ENCODE measurements at regions not wholly inside any gene's neighbourhood (a gene's known extent, or its start where the extent isn't known, plus 50 kb on each side); places are given as distances from the start of the nearest gene placed in this dataset.

- Histone ChIP-seq H3K79me2 (ENCODE audit: insufficient read depth, low read length) (no peaks in the 10 kb centered on the region), H4K20me1 (ENCODE audit: insufficient read depth, low read length, poor library complexity, severe bottlenecking) (no peaks in the 10 kb centered on the region), H3K9ac (ENCODE audit: low read depth, low read length, poor library complexity, severe bottlenecking) (no peak overlapping the region), H2AFZ (ENCODE audit: low read length) (no peak overlapping the region), H3K4me2 (ENCODE audit: low read depth, low read length, poor library complexity, severe bottlenecking) (no peak overlapping the region), H3K27me3 (ENCODE audit: insufficient read depth, low read length, poor library complexity, severe bottlenecking) (no peaks in the 10 kb centered on the region), H3F3A (ENCODE audit: low read depth) (no peaks in the 10 kb centered on the region), H3K4me1 (ENCODE audit: insufficient read depth, low read length, poor library complexity, severe bottlenecking) (no peaks in the 10 kb centered on the region), H3K9me3 (ENCODE audit: insufficient read depth, low read depth, low read length) (peaks cover 4% of the 10 kb centered on the region; the same call in 1 of the 2 replicates), H3K4me3 (ENCODE audit: low read length, poor library complexity, severe bottlenecking) (no peak overlapping the region), H3K36me3 (ENCODE audit: insufficient read depth, low read length) (no peaks in the 10 kb centered on the region), H3K9me2 (replicated peaks; ENCODE audit: low read depth, low read length) (no peaks in the 10 kb centered on the region)
- TF ChIP-seq CTCF (conservative IDR thresholded peaks at IDR 0.05; ENCODE audit: low read length) = no peak
- no peak for TF ChIP-seq EZH2phosphoT487 (IDR thresholded peaks at IDR 0.05; ENCODE audit: borderline replicate concordance)
These were observed 327.6 kb upstream of the MAOA start for GRCh38 chrX:43328358-43328946.

GRCh38 chrX:43333543-43333942 is 322.6 kb upstream of the MAOA start:
- TF ChIP-seq EZH2phosphoT487 (IDR thresholded peaks at IDR 0.05; ENCODE audit: borderline replicate concordance) (no peak), CTCF (conservative IDR thresholded peaks at IDR 0.05; ENCODE audit: low read length) (peak; percentile 32)
- Histone ChIP-seq H3K9me2 (replicated peaks; ENCODE audit: low read depth, low read length) (no peaks in the 10 kb centered on the region), H2AFZ (ENCODE audit: low read length) (no peak overlapping the region)

GRCh38 chrX:43345166-43345565 is 310.9 kb upstream of the MAOA start:
- Histone ChIP-seq H3K9ac (ENCODE audit: low read depth, low read length, poor library complexity, severe bottlenecking) (no peak overlapping the region), H3F3A (ENCODE audit: low read depth) (no peaks in the 10 kb centered on the region), H3K27me3 (ENCODE audit: insufficient read depth, low read length, poor library complexity, severe bottlenecking) (no peaks in the 10 kb centered on the region), H2AFZ (ENCODE audit: low read length) (no peak overlapping the region), H3K9me2 (replicated peaks; ENCODE audit: low read depth, low read length) (no peaks in the 10 kb centered on the region), H3K36me3 (ENCODE audit: insufficient read depth, low read length) (no peaks in the 10 kb centered on the region), H3K4me3 (ENCODE audit: low read length, poor library complexity, severe bottlenecking) (no peak overlapping the region), H3K9me3 (ENCODE audit: insufficient read depth, low read depth, low read length) (no peaks in the 10 kb centered on the region), H3K4me1 (ENCODE audit: insufficient read depth, low read length, poor library complexity, severe bottlenecking) (no peaks in the 10 kb centered on the region), H3K79me2 (ENCODE audit: insufficient read depth, low read length) (no peaks in the 10 kb centered on the region), H4K20me1 (ENCODE audit: insufficient read depth, low read length, poor library complexity, severe bottlenecking) (no peaks in the 10 kb centered on the region), H3K4me2 (ENCODE audit: low read depth, low read length, poor library complexity, severe bottlenecking) (no peak overlapping the region)
- TF ChIP-seq CTCF (conservative IDR thresholded peaks at IDR 0.05; ENCODE audit: low read length) (no peak), EZH2phosphoT487 (IDR thresholded peaks at IDR 0.05; ENCODE audit: borderline replicate concordance) (no peak)

More at GRCh38 chrX:43333543-43333942, 322.6 kb upstream of the MAOA start:
- Histone ChIP-seq H3K9ac (ENCODE audit: low read depth, low read length, poor library complexity, severe bottlenecking) (no peak overlapping the region), H3K9me3 (ENCODE audit: insufficient read depth, low read depth, low read length) (peaks cover under 1% of the 10 kb centered on the region; the same call in 1 of the 2 replicates), H3K27me3 (ENCODE audit: insufficient read depth, low read length, poor library complexity, severe bottlenecking) (no peaks in the 10 kb centered on the region), H3K79me2 (ENCODE audit: insufficient read depth, low read length) (no peaks in the 10 kb centered on the region), H3K4me3 (ENCODE audit: low read length, poor library complexity, severe bottlenecking) (no peak overlapping the region), H3K36me3 (ENCODE audit: insufficient read depth, low read length) (no peaks in the 10 kb centered on the region), H3F3A (ENCODE audit: low read depth) (no peaks in the 10 kb centered on the region), H3K4me2 (ENCODE audit: low read depth, low read length, poor library complexity, severe bottlenecking) (no peak overlapping the region), H4K20me1 (ENCODE audit: insufficient read depth, low read length, poor library complexity, severe bottlenecking) (no peaks in the 10 kb centered on the region), H3K4me1 (ENCODE audit: insufficient read depth, low read length, poor library complexity, severe bottlenecking) (no peaks in the 10 kb centered on the region)
